ENCODE measurements at regions not wholly inside any gene's neighbourhood (a gene's known extent, or its start where the extent isn't known, plus 50 kb on each side); places are given as distances from the start of the nearest gene placed in this dataset.

DNA sequence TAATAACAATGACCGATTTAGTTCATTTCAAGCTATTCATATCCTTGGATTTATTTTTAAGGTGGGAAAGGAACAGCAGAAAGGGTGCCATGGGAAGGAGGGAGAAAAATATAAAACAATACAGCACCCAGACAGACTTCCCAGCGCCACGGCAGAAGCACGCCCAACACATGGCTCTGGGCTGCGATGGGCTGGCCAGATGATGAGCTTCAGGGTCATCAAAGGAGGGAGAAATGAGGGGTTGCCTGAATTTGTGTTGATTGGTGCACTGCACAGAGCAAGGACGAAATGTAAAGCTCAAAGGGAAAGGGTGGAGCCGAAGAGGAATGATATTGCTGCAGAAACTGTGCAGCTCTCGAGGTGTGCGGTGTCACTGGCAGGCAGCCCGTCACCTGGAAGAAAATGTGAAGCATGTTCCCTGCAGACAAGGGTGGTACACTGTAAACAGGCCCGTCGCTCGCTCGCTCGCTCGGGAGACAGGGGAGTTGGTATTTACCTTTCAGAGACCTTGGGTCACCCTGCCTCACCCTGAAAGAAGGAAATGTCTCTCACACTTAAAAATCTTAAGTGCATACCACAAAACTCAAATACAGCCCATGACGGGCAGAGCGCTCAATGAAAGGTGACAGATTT lies 195.5 kb upstream of the CTAGE1 start:
- peak; percentile 16 for ATAC-seq
- no peak for DNase-seq (ENCODE audit: low spot score)

DNA sequence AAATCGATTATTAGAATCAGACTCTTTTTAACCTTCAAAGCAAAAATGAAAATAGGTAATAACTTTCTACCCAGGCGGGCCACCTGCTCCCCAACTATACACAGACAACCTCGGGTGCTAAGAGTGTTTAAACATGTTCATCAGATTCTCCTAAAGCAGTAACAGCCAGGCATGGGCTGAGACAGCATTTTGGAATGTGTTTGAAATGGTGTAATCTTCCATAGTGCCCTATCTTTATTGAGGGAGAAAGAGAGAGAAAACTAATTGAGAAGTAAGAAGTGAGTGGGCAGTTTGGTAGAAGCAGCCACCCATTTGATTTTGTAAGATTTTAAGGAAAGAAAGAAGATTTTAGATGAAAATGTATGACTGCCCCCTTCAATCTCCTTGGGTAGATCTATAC lies 196.1 kb upstream of the CTAGE1 start:
- DNase-seq (ENCODE audit: low spot score) (no peak), ATAC-seq (no peak)

DNA sequence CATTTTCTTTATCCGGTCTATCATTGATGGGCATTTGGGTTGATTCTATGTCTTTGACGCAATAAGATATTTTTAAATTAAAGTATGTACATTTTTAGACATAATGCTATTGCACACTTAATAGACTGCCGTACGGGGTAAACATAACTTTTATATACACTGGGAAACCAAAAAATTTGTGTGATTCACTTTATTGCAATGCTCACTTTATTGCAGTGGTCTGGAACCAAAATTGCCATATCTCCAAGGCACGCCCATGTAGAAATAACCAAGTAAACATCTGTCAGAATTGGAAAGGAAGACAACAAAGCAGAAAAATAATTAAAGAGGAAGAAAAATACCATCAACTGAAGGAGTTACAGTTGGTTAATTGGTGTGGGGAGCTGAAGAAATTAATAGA lies 205.8 kb upstream of the CTAGE1 start:
- DNase-seq (ENCODE audit: low spot score) = no peak
- ATAC-seq = no peak

DNA sequence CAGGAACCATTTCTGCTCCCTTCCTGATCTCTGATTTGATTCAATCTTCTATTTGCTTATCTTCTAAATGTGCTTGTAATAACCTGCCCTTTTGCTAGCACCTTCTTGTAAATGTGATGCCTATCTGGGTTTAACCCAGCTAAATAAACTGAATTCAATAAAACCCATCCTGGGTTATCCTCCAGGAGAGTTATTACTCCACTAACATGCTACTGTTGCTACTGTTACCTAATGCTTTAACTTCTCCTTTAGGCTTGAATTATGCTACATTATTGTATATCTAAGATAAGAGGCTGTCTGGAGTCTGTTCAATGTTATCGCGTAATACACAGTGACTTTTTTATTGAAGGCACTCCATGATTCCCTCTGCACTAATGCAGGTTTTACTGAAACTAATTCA lies 206.5 kb upstream of the CTAGE1 start:
- ATAC-seq (no peak), DNase-seq (ENCODE audit: low spot score) (no peak)

DNA sequence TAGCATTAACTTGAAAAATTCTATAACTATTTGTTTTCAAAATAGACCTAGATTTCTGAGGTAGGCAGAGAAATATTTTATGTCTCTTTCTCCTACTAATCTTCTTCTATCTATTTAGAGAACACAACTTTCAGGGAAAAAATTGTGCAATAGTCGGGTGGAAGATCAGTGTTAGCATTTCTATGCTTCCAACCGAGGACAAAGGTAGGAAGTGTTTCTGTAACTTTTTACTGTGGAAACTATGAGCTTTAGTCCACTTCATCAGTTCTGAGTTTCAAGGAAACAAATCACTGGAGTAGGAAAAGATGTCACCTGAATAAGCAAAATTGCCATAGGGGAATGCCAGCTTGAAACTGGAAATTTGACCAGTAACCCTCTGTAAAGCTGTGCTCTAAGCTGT lies 207.7 kb upstream of the CTAGE1 start:
- ATAC-seq = peak; percentile 89
- DNase-seq (ENCODE audit: low spot score) = no peak

DNA sequence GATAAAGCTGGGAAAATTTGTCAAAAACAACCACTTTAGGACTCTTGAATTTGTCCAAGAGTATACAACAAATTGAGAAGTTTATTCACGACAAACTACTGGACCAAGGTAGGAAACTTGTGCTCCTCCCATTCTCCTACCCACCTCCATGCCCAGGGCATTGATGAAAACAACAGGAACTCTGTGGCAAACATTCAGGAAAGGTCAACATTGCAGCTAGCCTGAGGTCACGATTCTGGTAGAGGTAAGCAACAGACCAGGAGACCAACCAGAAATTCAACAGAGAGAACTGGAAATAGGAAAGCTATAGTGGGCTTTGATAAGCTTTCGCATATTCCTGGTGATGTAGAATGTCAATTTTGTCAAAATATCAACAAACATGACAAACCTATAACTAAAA lies 209.1 kb upstream of the CTAGE1 start:
- no peak for DNase-seq (ENCODE audit: low spot score)
- peak; percentile 85 for ATAC-seq

DNA sequence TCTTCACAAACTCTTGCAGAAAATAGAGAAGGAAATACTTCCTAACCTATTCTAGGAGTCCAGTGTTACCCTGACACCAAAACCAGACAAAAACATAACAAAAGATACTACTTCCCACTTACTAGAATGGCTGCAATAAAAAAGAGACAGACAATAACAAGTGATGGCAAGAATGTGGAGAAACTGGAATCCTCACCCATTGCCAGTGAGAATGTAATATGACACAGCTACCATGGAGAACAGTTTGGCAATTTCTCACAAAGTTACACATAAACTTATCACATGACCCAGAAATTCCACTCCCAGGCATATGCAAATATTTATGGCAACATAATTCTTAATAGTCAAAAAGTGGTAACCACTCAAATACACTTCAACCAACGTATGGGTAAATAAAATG lies 209.8 kb upstream of the CTAGE1 start:
- ATAC-seq (no peak), DNase-seq (ENCODE audit: low spot score) (no peak)

DNA sequence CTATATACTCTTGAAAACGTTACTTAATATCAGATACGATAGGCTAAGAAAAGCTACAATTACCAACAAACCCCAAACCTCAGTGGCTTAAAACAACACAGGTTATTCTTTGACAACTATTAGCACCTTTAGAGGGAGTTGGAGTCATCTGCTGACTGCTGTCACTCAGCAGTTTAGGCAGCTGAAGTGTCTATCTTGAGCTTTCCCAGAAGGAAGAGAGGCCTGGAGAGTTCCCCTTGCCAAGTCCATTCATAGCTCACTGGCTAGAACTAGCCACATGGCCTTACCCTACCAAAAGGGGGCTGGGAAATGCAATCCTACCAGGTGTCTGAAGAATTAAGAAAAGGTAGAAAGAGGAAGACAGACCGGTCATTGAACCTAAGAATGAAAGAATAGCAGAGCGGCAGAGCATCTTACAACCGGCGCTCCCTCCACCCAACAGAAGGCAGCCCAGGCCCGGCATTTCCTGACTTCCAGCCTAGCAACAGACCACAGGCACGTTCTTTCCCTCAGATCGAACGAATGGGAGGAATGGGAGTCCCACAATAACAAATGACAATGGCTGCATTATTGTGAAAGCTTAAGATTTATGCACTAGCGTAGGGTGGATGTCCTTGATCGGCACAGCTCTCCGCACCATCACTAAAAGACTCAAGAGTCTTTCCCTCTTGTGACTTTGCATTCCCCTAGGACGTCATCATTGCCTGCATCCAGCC lies 211.2 kb upstream of the CTAGE1 start:
- ATAC-seq (no peak), DNase-seq (ENCODE audit: low spot score) (no peak)

DNA sequence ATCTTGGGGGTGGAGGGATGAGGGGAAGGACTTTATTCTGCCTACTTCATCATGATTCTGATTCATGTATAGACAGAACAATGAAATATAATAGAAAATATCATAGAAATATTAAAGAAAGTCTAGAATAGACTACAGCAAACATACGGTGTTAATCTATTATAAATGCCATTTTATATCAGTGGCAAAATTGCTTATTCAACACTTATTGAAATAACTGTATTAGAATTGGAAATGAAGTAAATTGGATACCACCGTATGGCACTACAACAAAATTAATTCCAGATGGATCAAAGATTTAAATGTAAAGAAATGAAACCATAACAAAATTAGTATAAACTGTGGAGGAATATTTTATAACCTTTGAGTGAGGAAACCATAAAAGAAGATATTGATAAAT lies 213.3 kb upstream of the CTAGE1 start:
- DNase-seq (ENCODE audit: low spot score) (no peak), ATAC-seq (no peak)

DNA sequence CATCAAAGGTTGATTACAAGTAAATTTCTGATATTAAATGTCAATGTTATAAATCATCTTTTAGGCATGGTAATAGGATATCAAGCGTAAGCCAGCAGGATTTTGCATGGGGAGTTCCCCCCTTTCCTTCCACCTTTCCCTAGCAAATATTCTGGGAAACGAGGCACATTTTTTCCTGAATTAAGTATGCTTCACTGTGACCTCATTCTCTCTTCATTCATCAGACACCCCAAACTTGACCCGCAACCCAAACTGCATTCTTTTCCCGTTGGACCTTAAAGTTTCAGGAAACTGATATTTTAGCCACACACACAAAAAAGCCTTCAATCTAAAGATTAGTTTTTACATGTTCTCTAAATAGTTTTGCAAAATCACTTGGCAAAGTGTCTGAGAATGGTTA lies 214.5 kb upstream of the CTAGE1 start:
- no peak for ATAC-seq
- no peak for DNase-seq (ENCODE audit: low spot score)

DNA sequence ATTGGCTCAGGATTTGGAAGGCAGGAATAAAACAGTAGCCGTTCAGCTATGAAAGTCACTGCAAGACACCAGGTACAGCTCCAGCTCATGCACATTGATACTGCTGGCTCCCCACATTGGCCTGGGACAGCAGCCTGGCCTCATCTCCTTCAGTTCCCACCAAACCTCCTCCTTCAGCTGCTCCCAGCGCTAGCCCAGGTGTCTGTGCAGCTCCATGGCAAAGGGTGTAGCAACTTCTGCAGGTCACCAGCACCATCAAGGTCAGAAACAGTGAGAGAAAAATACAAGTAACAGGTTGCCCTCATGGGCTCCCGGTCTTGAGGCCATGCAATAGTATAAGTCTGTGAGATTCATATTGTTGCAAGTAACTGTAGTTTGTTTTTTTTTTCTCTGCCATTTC lies 216.7 kb upstream of the CTAGE1 start:
- ATAC-seq = no peak
- no peak for DNase-seq (ENCODE audit: low spot score)

DNA sequence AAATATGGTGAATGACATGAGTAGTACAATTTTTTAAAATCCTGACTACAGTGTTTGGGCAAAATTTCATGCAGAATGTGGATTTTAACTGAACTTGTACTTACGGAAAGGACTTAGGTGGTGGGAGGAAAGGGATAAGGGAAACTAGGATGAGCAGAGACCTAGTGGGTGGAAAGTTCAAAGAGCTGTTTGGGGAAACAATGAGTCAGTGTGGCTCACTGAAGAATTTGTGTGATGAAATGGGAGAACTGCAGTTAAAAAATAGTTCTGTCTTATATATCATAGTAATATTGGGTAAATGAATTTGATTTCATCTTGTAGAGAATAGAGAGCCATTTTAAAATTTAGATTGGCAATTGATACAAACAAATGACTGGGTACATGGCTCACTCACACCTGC lies 220.1 kb upstream of the CTAGE1 start:
- no peak for DNase-seq (ENCODE audit: low spot score)
- no peak for ATAC-seq

DNA sequence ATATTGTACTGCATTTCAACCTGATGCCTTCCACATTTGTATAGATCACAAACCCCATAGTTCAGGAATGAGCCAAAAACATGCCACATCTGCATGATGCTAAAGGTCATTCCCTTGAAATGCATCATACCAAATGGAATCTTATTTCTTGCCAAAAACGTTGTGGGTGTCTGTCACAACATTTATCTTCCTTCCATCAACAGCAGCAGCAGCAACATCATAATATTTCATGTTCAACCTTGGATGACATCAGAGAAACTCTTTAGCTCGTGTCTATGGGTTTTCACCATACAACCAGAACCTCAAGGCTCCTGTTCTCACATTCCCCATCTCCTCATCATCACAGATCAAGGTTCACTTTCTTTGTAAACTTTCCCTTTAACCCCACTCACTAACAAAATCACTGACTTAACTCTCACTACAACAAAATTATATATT lies 221.3 kb upstream of the CTAGE1 start:
- ATAC-seq = no peak
- no peak for DNase-seq (ENCODE audit: low spot score)

DNA sequence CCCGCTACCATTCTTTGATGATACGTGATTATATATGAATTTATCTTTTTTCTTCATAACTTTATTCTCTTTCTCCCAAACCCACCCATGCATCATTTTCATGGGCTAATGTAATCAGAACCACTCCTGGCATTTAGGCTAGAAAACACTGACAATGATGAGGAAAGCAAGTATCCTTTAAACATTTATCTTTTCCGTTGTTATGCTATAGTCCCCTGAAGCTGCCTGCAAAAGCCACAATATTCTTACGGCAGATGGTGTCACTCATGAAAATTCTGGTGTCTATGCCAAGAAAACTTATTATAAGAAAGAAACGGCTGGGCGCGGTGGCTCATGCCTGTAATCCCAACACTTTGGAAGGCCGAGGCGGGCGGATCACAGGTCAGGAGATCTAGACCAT lies 221.8 kb upstream of the CTAGE1 start:
- DNase-seq (ENCODE audit: low spot score) (no peak), ATAC-seq (no peak)

DNA sequence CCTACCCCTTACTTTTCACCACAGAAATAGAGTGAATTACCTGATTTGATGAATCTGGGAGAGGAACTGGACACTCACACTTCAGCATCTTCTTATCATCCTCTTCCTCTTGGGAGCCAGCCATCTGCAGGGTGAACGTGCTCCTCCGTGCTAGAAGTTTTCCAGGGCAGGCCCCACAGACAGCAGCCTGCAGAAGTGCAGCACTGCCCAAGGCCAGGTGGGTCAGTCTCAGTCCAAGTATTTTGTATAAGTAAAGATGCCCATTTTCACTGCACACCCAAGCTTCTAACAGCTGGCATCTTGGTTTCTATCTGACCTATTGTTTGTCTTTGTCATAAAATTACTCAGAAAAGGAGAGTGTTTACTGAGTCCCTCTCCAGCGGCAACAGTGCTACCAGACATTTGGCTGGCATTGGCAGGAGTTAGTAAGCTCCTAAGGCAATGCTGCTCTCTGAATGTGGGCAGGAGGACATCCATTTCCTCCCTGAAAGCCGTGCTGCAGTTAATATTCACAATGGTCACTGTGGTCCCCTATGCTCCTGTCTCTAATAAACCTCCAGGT lies 222.6 kb upstream of the CTAGE1 start:
- no peak for ATAC-seq
- DNase-seq (ENCODE audit: low spot score) = no peak

DNA sequence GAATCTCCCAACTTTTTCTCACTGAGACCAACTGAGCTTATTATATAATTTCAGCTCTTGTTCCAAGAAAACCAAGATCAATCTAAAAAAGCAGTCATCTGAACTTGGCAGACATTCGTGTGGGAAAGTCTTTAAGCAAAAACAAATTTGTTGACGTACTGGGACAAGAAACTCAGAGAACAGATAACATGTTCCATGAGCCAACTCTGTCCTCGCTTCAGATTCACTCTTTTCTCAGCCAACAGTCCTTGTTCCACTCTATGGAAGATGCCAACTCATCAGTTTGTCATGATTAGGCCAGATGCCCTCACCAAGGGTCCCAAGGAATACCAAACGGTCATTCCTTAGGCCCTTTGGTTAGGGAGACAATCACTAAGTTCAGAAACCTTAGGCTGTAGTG lies 224.2 kb upstream of the CTAGE1 start:
- no peak for ATAC-seq
- no peak for DNase-seq (ENCODE audit: low spot score)

DNA sequence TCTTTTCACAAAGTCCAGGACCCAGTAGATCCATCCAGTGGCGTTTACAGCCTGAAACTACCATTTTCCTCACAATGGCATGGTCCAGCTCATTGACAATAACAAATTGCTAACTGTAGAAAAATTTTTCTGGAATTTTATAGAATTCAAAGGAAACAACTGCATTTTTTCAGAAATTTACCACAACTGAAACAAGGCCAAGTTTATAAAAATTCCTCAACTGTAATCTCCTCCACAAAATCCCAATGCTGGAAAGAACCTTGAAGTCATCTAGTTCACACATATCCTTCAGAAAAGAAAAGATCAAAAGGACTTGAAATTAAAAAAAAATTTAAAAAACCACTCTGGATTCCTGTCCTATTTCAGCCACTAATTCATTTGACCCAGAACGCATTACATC lies 226.0 kb upstream of the CTAGE1 start:
- DNase-seq (ENCODE audit: low spot score) (no peak), ATAC-seq (no peak)

DNA sequence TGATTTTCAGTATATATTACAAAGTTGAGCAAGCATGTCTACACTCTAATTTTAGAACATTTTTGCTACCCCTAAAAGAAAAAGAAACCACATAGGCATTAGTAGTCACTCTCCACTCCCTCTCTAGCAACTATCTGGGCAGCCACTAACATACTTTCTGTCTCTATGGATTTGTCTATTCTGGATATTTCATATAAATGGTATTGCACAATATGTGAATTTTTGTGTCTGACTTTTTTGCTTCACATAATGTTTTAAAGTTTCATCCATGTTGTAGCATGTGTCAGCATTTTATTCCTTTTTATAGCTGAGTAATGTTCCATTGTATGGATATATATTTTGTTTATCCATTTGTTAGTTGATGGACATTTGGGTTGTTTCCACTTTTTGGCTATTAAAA lies 232.5 kb upstream of the CTAGE1 start:
- DNase-seq (ENCODE audit: low spot score) (no peak), ATAC-seq (no peak)

DNA sequence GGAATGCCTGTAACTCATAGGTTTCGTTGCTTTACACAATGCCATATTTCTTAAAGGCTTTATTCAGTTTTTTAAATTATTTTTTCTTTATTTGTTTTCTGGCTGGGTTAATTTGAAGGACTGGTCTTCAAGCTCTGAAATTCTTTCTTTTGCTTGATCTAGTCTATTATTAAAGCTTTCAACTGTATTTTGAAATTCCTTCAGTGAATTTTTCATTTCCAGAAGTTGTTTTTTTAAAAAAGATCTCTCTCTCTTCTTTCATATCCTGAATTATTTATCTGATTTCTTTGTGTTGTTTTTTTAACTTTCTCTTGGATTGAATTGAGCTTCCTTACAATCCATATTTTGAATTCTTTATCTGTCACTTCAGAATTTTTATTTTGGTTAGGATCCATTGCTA lies 239.9 kb upstream of the CTAGE1 start:
- DNase-seq (ENCODE audit: low spot score) (no peak), ATAC-seq (no peak)

DNA sequence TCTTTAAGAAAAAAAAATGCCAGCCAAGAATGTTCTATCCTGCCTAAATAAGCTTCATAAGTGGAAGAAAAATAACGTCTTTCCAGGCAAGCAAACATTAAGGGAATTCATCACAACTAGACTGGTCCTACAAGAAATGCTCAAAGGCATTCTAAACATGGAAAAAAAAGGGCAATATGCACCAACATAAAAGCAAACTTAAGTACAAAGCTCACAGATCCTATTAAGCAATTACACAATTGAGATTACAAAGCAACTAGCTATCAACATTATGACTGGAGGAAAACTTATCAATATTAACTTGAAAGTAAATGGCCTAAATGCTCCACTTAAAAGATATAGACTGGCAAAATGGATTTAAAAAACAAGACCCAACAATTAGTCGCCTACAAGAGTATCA lies 240.6 kb upstream of the CTAGE1 start:
- ATAC-seq = no peak
- no peak for DNase-seq (ENCODE audit: low spot score)

DNA sequence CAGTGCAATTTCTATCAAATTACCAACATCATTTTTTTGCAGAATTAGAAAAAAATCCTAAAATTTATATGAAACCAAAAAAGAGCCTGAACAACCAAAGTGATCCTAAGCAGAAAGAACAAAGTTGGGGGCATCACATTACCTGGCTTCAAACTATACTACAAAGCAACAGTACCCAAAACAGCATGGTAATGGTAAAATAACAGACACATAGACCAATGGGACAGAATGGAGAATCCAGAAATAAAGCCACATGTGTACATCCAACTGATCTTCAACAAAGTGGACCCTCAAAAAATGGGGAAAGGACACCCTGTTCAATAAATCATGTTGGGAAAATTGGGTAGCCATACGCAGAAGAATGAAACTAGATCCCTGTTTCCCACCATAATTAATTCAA lies 245.7 kb upstream of the CTAGE1 start:
- ATAC-seq = no peak
- no peak for DNase-seq (ENCODE audit: low spot score)

DNA sequence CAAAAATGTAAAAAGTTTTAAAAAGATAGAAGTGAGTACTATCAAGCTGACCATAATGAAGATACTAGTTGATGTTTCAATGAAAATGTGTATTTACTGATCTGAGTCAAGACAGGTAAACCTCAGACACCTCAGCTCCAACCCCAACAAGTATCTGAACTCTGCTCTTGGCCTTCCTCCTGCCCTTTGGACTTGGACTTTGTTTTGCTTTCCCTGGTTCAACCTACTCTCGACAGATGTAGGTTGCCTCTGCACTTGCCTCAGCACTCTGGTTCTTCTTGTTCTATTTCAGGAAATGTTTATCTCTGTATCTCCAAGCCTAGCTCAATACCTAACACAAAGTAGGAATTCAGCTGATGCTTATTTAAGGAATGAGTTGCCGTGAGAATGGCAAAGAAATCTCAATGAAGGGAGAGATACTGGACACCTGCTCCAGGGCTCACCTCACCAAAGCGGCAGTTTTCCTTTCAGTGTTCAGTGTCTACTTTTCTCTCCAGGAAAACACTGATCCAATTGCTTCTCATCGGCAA lies 248.8 kb upstream of the CTAGE1 start:
- ATAC-seq = peak; percentile 53
- no peak for DNase-seq (ENCODE audit: low spot score)

DNA sequence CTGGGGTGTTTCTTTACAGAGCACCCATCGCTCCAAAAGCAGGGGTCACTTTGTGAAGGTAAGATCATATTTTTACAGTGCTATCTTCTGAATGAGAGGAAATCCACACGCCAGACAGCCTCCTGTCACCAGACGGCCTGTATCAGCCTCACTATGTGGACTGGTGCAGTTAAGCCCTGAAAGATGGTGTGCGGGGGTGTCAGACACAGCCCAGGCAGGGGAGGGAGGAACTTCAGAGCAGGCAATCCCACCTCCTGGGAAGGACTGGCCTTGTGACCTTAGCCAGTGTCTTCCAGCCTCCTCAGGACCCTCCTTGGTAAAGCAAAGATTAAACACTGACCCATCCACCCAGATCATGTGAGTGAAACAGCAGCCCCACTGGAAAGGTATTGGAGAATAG lies 249.4 kb upstream of the CTAGE1 start:
- ATAC-seq = no peak

More for the DNA sequence above, 249.4 kb upstream of the CTAGE1 start:
- DNase-seq (ENCODE audit: low spot score) = no peak
